SJCRH30 (cell line): ENCODE measurements at regions not wholly inside any gene's neighbourhood (a gene's known extent, or its start where the extent isn't known, plus 50 kb on each side); places are given as distances from the start of the nearest gene placed in this dataset.
"Not testable (repeated sequence)": the region's sequence is repeated elsewhere in the genome, so short reads cannot be mapped to it uniquely, and the experiment has no call there.

ENCODE experiments used
- DNase-seq, 2 experiments: peaks; one replicate each; pipeline ENCODE4 v3.0.0-alpha.2; 2015 to 2020
- H3K27ac ChIP-seq: fragments of 250-450 bp; sonication (Bioruptor Pico); 2 replicates; pipeline ENCODE4 v1.5.1; 2020; ENCODE audit warnings: mild to moderate bottlenecking, moderate library complexity
- H3K27me3 ChIP-seq: fragments of 250-450 bp; sonication (Bioruptor Pico); 2 replicates; pipeline ENCODE4 v1.5.1; 2020; ENCODE audit warnings: mild to moderate bottlenecking, moderate library complexity
- H3K36me3 ChIP-seq: fragments of 250-450 bp; sonication (Bioruptor Pico); 2 replicates; pipeline ENCODE4 v1.5.1; 2020; ENCODE audit warnings: mild to moderate bottlenecking, moderate library complexity
- H3K4me1 ChIP-seq: fragments of 250-450 bp; sonication (Bioruptor Pico); 2 replicates; pipeline ENCODE4 v1.5.1; 2020; ENCODE audit warnings: mild to moderate bottlenecking, moderate library complexity
- H3K4me3 ChIP-seq: fragments of 250-450 bp; sonication (Bioruptor Pico); 2 replicates; pipeline ENCODE4 v1.5.1; 2020; ENCODE audit warnings: mild to moderate bottlenecking, moderate library complexity
- H3K9me3 ChIP-seq: fragments of 250-450 bp; sonication (Bioruptor Pico); replicated peaks from 2 replicates; pipeline ENCODE4 v1.5.1; 2020; ENCODE audit warnings: mild to moderate bottlenecking, moderate library complexity

DNA sequence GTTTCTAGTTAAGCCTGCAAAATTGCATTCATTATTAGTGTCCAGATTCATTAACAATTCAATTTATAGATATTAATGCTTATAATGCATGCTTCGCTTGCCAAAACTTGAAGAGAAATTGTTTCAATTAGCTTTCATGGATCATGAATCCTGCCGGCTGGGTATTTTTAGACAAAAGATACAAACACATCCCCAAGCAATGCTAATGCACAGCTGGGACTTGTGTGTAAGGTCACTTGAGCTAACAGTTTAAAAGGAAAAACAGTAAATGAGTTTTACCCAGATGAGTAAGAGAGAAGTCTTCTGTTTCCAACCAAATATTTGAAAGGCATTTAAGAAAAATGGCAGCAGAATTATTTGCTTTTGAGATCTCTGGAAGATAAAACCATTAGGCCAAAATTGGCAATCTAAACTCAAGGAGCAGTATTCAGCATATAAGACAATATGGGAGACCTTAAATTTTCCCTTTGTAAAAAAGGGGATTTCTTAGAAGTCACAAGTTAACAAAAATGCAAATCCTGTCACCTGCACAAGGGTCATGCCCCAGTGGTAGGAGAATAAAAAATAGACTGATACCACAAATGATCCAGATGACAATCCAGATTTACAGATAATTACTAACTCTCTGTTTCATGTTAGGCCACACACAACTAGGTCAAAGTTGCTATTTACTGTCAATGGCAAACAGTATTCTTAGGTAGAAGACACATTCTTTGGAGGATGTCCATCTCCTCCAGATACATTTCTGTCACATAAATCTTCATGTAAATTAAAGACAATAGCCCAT lies 418.4 kb upstream of the PMFBP1 start:
- H3K36me3 ChIP-seq, result no peaks in the 10 kb centered on the region
- no peaks in the 10 kb centered on the region for H3K9me3 ChIP-seq
- no peak overlapping the region for H3K4me3 ChIP-seq
- no peak overlapping the region for H3K27ac ChIP-seq
- no peaks in the 10 kb centered on the region for H3K4me1 ChIP-seq
- H3K27me3 ChIP-seq, result no peaks in the 10 kb centered on the region
- DNase-seq, result no peak

DNA sequence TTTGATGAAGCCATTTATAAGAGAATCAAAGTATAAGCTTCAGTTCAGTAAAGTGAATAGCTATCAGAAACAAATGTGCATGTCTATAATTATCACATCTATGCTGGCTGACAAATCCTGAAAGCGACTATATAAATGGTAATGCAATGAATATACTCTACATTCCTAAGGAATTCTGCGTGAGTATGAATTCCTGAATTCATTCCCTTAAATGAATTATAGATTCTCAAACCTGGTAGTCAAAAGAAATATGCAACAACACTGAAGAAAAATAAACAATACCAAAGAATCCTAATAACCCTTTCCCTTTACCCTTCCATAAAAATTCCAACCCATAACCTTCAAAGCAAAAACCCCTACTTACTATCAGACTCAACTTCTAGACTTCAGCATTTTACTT lies 416.6 kb upstream of the PMFBP1 start:
- Histone ChIP-seq H3K4me3 (no peak overlapping the region), H3K27ac (no peak overlapping the region), H3K36me3 (no peaks in the 10 kb centered on the region), H3K27me3 (no peaks in the 10 kb centered on the region), H3K9me3 (no peaks in the 10 kb centered on the region), H3K4me1 (no peaks in the 10 kb centered on the region)
- DNase-seq, result no peak

DNA sequence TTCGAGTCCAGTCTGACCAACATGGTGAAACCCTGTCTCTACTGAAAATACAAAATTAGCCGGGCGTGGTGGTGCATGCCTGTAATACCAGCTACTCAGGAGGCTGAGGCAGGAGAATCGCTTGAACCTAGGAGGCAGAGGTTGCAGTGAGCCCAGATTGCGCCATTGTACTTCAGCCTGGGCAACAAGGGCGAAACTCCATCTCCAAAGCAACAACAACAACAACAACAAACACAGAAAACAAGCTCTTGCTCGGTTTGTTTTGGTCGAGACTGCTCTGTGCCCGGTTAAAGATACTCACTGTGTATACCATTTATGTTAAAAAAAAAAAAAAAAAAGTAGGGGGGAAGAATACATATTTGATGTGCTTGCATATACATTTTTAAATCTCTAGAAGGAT lies 406.1 kb upstream of the PMFBP1 start:
- not testable (repeated sequence) for H3K4me1 ChIP-seq, H3K27ac ChIP-seq, H3K9me3 ChIP-seq, H3K27me3 ChIP-seq, H3K4me3 ChIP-seq, H3K36me3 ChIP-seq, DNase-seq

DNA sequence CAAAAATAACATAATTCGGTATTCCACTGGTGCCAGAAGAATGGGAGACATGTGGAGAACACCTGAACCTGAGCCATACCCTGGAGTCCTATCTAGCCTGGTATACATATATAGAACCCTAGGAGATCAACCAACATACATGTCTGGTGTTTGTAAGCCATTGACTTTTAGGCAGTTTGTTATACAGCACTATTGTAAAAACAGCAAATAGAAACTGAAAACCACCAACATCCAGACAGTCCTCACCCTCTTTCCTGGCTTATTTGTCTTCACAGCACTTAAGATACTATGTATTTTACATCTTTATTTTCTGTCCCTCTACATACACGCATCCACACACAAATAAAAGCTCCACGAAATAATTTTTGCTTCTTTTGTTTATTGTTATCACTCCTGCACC lies 404.2 kb upstream of the PMFBP1 start:
- H3K9me3 ChIP-seq, result no peaks in the 10 kb centered on the region
- H3K4me3 ChIP-seq, result no peak overlapping the region
- no peaks in the 10 kb centered on the region for H3K27me3 ChIP-seq
- H3K36me3 ChIP-seq, result no peaks in the 10 kb centered on the region
- no peaks in the 10 kb centered on the region for H3K4me1 ChIP-seq
- no peak overlapping the region for H3K27ac ChIP-seq
- no peak for DNase-seq

DNA sequence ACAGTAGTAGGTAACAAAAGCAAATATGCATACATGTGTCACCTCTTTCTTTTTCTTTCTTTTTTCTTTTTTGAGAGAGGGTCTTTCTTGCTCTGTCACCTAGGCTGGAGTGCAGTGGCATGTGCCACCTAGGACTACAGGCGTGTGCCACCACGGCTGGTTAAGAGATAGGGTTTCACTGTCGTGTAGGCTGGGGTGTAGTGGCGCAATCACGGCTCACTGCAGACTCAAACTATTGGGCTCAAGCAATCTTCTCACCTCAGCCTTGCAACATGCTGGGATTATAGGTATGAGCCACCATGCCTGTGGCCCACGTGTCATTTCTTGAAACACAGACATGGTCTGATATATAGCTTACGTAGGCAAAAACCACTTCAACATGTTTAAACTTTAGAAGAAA lies 397.7 kb upstream of the PMFBP1 start:
- H3K36me3 ChIP-seq, result no peaks in the 10 kb centered on the region

DNA sequence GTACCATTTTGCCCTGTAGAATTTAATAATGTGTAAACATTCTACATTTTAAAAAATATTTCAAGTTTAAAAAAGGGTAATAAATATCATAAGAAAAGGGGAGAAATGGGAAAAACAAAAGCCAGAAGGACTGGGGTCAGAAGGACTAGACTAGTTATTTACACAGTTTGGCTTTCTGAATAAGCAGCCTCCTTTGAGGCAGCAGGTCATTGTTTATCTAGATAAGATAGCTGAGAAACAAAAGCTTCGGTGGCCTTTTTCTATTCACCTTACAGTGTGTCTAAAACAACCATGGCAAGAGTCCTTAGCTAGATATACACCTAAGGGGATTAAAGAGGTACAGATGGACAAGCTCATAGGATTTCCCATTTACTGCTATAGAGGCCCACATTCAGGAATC lies 396.5 kb upstream of the PMFBP1 start:
- Histone ChIP-seq H3K9me3 (no peaks in the 10 kb centered on the region), H3K27ac (no peak overlapping the region), H3K36me3 (no peaks in the 10 kb centered on the region), H3K4me1 (no peaks in the 10 kb centered on the region), H3K4me3 (no peak overlapping the region), H3K27me3 (no peaks in the 10 kb centered on the region)
- DNase-seq, result no peak

More for the DNA sequence above, 397.7 kb upstream of the PMFBP1 start:
- Histone ChIP-seq H3K4me1 (no peaks in the 10 kb centered on the region), H3K27ac (no peak overlapping the region), H3K4me3 (no peak overlapping the region), H3K27me3 (no peaks in the 10 kb centered on the region), H3K9me3 (no peaks in the 10 kb centered on the region)
- DNase-seq, result no peak

DNA sequence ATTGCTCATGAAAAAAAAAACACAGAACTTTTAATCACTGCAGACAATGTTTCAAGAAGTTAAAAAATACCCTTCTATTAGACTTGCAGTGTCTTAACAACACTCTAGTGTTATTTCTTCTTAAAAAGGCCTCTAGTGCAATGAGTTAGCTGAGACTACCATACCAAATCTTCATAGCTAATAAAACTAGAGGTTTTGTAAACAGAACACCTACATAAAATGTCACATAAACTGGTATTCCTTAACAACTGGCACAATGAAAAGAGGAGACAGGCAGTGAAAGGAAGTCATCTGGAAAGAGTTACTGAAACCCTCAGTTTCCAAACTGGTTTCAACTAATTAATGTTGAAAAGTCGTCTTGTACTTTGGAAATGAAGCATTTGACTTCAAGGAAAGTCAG lies 394.2 kb upstream of the PMFBP1 start:
- no peak overlapping the region for H3K27ac ChIP-seq
- H3K9me3 ChIP-seq, result no peaks in the 10 kb centered on the region
- no peaks in the 10 kb centered on the region for H3K4me1 ChIP-seq
- no peaks in the 10 kb centered on the region for H3K36me3 ChIP-seq
- no peaks in the 10 kb centered on the region for H3K27me3 ChIP-seq
- no peak overlapping the region for H3K4me3 ChIP-seq
- DNase-seq, result no peak

DNA sequence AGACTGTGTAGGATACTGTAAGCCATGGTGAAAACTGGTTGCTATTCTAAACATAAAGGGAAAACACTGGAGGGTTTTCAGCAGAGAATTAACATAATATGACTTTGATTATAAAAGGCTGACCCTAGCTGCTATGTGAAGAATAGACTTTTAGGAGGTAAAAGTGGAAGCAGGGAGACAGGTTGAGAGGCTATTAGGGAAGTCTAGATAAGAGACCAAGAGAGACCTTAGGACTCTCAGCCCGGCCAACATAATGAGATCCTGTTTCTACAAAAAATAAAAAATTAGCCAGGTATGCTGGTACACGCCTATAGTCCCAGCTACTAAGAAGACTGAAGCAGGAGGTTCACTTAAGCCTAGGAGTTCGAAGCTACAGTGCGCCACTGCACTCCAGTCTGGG lies 393.2 kb upstream of the PMFBP1 start:
- no peak overlapping the region for H3K4me3 ChIP-seq
- no peaks in the 10 kb centered on the region for H3K9me3 ChIP-seq
- DNase-seq, result no peak
- H3K4me1 ChIP-seq, result no peaks in the 10 kb centered on the region
- no peaks in the 10 kb centered on the region for H3K27me3 ChIP-seq
- H3K27ac ChIP-seq, result no peak overlapping the region
- no peaks in the 10 kb centered on the region for H3K36me3 ChIP-seq

DNA sequence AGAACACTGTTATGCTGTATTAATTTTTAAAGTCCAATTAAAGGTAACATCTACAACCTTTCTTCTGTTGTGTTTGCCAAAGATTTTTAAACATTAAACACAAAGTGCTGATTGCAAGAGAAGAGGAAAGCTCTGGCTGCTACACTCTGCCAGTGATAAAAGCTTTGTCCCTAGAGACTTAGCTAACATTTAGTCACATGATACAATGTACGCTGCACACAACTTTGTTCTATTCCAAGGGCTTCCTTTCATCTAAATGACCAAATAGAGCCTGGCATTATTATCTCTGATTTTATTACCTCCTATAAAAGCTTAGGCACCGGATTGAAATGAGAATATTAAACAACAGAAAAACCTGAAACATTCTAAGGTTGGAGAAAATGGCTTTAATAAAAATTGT lies 388.7 kb upstream of the PMFBP1 start:
- DNase-seq, result no peak
- H3K27me3 ChIP-seq, result no peaks in the 10 kb centered on the region
- H3K9me3 ChIP-seq, result no peaks in the 10 kb centered on the region
- H3K4me3 ChIP-seq, result no peak overlapping the region
- no peaks in the 10 kb centered on the region for H3K4me1 ChIP-seq
- no peak overlapping the region for H3K27ac ChIP-seq
- H3K36me3 ChIP-seq, result no peaks in the 10 kb centered on the region

DNA sequence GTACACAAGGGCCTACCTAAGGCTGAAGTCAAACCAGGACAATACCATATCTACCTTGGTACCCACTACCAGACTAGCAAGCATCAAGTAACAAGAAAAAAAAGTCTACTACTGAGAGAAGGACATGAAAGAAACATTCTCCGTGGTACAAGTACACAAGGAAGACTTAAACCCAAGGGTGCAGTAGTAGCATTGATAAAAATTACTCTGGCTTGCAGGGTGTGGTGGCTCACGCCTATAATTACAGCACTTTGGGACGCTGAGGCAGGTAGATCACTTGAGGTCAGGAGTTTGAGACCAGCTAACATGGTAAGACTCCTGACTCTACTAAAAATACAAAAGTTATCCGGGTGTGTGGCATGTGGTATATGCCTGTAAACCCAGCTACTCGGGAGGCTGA lies 386.5 kb upstream of the PMFBP1 start:
- H3K9me3 ChIP-seq, result no peaks in the 10 kb centered on the region
- no peak overlapping the region for H3K27ac ChIP-seq
- no peak overlapping the region for H3K4me3 ChIP-seq
- no peaks in the 10 kb centered on the region for H3K27me3 ChIP-seq
- H3K36me3 ChIP-seq, result no peaks in the 10 kb centered on the region
- no peaks in the 10 kb centered on the region for H3K4me1 ChIP-seq
- no peak for DNase-seq

DNA sequence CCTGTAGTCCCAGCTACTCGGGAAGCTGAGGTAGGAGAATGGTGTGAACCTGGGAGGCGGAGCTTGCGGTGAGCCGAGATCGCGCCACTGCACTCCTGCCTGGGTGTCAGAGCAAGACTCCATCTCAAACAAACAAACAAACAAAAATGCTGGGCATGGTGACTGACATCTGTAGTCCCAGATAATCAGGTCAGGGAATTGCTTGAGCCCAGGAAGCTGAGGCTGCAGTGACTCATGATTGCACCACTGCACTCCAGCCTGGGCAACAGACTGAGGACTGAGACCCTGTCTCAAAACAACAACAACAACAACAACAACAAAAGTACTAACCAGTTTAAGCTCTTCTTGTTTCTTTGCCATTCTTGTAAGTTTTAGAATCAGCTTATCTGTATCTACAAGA lies 383.0 kb upstream of the PMFBP1 start:
- no peaks in the 10 kb centered on the region for H3K27me3 ChIP-seq
- H3K27ac ChIP-seq, result no peak overlapping the region
- H3K4me3 ChIP-seq, result no peak overlapping the region
- no peaks in the 10 kb centered on the region for H3K4me1 ChIP-seq
- H3K9me3 ChIP-seq, result no peaks in the 10 kb centered on the region
- DNase-seq, result no peak
- H3K36me3 ChIP-seq, result no peaks in the 10 kb centered on the region

DNA sequence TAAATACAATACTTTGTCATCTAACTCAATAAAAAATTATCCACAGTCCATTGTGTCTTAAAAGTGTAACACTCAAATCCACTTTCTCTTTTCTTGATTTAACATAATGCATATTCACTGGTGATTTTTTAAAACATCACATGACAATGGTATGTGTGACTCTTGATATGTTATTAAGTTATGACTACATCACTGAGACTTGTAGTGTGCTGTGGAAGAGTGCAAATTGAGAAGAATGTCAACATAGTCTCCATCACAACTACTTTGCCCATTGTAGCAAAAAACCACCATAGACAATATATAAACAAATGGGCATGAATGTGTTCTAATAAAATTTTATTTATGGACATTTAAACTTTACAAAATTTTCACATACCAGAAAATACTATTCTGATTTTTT lies 380.7 kb upstream of the PMFBP1 start:
- H3K27ac ChIP-seq, result no peak overlapping the region
- no peak overlapping the region for H3K4me3 ChIP-seq
- H3K4me1 ChIP-seq, result no peaks in the 10 kb centered on the region
- no peaks in the 10 kb centered on the region for H3K27me3 ChIP-seq
- DNase-seq, result no peak
- no peaks in the 10 kb centered on the region for H3K9me3 ChIP-seq
- no peaks in the 10 kb centered on the region for H3K36me3 ChIP-seq

DNA sequence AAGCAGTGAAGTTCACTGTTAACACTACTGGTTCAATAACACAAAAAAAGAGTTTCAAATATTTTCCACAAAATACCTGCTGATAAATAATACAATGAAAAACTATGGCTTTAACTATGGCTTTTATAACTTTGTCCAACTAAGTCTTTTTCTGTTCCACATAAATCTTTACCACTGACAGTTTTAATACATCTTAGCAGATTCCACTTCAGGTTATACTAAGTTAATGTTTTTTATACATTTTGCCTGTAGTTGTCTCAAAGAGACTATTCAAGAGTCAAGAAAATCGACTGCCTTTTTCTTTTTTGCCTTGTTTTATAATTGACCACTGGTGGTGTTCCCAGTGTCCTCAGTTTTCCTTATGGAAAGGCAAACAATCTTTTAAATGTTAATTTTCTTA lies 379.7 kb upstream of the PMFBP1 start:
- Histone ChIP-seq H3K4me1 (no peaks in the 10 kb centered on the region), H3K4me3 (no peak overlapping the region), H3K27ac (no peak overlapping the region), H3K36me3 (no peaks in the 10 kb centered on the region), H3K9me3 (no peaks in the 10 kb centered on the region), H3K27me3 (no peaks in the 10 kb centered on the region)
- no peak for DNase-seq

DNA sequence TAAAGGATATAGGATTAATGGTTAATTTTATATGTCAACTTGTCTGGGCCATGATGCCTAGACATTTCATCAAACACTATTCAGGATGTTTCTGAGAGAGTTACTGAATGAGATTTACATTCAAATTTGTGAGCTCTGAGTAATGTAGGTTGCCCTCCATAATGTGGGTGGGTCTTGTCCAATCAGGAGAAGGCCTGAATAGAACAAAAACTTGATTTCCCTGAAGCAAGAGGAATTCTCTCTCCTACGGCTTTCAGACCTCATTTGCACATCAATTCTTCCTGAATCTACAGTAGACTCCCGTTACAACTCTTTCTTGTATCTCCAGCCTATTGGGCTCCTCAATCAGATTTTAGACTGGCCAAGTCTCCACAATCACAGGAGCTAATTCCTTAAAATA lies 377.9 kb upstream of the PMFBP1 start:
- Histone ChIP-seq H3K27me3 (no peaks in the 10 kb centered on the region), H3K36me3 (no peaks in the 10 kb centered on the region), H3K4me1 (no peaks in the 10 kb centered on the region), H3K27ac (no peak overlapping the region), H3K9me3 (no peaks in the 10 kb centered on the region), H3K4me3 (no peak overlapping the region)
- DNase-seq, result no peak

DNA sequence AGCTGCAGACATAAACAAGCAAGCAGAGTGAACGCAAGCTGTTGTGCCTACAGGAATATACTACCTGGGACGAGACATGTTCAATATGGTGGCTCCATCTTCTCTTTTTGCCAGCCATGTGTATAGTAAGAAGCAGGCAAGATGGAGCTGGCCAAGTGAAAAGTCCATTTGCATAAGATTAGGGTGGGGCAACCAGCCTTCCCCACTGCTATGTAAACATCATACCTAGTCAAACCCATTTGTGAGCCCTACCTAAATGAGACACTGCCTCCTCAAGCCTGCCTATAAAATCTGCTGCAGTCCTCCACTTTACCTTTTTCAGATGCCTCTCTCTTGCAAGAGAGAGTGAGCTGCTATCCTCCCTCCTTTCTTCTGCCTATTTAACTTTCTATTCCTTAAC lies 370.1 kb upstream of the PMFBP1 start:
- no peak for DNase-seq
- Histone ChIP-seq H3K9me3 (no peaks in the 10 kb centered on the region), H3K27me3 (no peaks in the 10 kb centered on the region), H3K4me3 (no peak overlapping the region), H3K36me3 (no peaks in the 10 kb centered on the region), H3K4me1 (no peaks in the 10 kb centered on the region), H3K27ac (no peak overlapping the region)

DNA sequence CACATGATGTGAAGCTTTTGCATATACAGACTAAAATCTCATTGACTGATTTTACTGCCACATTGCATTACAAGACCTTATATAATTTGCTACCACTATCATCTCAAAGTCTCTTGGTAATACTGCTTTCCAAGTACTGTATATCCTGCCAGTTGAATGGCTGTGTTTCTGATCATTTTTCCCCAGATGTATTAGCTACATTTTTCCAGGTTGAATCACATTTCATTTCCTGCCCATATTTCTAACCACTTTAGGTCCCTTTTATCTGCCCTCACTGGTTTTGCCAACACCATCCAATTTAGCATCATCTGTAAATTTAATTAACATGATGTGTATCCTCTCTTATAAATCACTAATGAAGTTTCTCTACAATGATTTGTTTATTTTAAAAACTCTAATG lies 365.7 kb upstream of the PMFBP1 start:
- H3K27ac ChIP-seq, result no peak overlapping the region
- H3K27me3 ChIP-seq, result no peaks in the 10 kb centered on the region
- no peak for DNase-seq
- H3K36me3 ChIP-seq, result no peaks in the 10 kb centered on the region
- no peaks in the 10 kb centered on the region for H3K4me1 ChIP-seq
- no peaks in the 10 kb centered on the region for H3K9me3 ChIP-seq
- no peak overlapping the region for H3K4me3 ChIP-seq
